ENCODE measurements at regions not wholly inside any gene's neighbourhood (a gene's known extent, or its start where the extent isn't known, plus 50 kb on each side); places are given as distances from the start of the nearest gene placed in this dataset.

DNA sequence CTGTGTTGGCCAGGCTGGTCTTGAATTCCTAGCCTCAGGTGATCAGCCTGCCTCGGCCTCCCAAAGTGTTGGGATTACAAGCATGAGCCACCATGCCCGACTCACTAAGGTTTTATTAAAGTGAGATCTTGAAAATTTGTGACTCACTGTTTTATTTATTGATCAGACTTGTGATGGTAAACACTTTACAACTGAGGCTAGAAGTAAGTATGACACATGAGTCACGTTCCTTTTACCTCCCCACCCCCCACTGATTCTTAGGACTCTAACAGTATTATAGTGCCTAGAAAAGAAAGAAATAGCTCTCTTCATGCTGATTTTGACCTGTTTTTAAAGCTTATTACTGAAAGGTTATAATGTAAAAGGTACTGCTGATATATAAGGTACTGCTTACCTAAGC, 160.6 kb downstream of the TANC2 start:
- Histone ChIP-seq H3K36me3 (no peaks in the 10 kb centered on the region), H3K27ac (no peak overlapping the region), H3K27me3 (no peaks in the 10 kb centered on the region), H3K4me1 (no peaks in the 10 kb centered on the region), H3K4me3 (no peak overlapping the region), H3K9me3 (no peaks in the 10 kb centered on the region)
- TF ChIP-seq, protein P1, sequence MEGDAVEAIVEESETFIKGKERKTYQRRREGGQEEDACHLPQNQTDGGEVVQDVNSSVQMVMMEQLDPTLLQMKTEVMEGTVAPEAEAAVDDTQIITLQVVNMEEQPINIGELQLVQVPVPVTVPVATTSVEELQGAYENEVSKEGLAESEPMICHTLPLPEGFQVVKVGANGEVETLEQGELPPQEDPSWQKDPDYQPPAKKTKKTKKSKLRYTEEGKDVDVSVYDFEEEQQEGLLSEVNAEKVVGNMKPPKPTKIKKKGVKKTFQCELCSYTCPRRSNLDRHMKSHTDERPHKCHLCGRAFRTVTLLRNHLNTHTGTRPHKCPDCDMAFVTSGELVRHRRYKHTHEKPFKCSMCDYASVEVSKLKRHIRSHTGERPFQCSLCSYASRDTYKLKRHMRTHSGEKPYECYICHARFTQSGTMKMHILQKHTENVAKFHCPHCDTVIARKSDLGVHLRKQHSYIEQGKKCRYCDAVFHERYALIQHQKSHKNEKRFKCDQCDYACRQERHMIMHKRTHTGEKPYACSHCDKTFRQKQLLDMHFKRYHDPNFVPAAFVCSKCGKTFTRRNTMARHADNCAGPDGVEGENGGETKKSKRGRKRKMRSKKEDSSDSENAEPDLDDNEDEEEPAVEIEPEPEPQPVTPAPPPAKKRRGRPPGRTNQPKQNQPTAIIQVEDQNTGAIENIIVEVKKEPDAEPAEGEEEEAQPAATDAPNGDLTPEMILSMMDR (IDR thresholded peaks at IDR 0.05), result no peak
- no peak for TF ChIP-seq POLR2A (IDR thresholded peaks at IDR 0.05)
- intact Hi-C loops (cut with DNase I; ENCODE audit: low total_unique reads), result no loop called here
- DNase-seq, result no peak

DNA sequence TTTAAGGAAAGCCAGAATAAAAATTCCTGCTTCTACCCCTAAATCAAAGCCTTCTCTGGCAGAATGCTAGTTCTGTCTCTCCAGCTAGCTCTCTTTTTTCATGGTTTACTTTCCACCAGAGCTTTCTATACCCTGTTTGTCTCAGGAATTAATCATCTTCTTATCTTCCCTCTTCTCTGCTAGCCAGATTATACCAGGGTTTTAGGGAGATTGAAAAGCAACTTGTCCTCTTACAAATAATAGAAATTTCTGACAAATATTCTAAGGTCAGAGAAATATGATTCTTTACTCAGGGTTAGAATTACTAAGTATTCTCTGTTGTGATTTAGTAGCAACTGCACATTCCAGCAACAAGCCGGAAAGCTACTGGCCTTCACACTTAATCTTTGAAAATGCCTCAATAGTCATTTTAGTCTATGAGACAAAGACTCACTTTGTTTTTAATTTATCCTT, 166.4 kb downstream of the TANC2 start:
- TF ChIP-seq, protein P1 (IDR thresholded peaks at IDR 0.05), result no peak
- no peak for TF ChIP-seq POLR2A (IDR thresholded peaks at IDR 0.05)
- no peak for DNase-seq
- H3K4me3 ChIP-seq, result no peak overlapping the region
- intact Hi-C loops (cut with DNase I; ENCODE audit: low total_unique reads), result no loop called here
- no peaks in the 10 kb centered on the region for H3K9me3 ChIP-seq
- no peaks in the 10 kb centered on the region for H3K4me1 ChIP-seq
- H3K27ac ChIP-seq, result no peak overlapping the region
- H3K27me3 ChIP-seq, result no peaks in the 10 kb centered on the region
- no peaks in the 10 kb centered on the region for H3K36me3 ChIP-seq

DNA sequence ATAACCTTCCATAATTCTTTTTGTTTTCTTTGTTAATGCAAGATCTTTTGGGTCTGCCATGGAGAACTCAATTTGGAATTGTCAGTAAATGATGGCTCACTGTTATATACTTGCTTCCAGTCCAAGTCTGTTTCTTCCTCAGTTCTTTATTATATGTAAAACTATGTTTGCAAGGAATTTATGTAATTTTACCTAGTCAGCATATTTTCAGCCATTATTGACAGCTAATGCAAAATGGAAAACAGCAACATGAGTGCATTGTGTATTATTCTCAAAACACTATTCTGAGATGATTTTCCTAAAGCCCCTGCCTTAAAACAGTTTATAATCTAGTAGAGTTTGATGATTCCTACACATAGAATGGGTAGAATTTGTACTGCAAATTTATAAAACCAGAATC, 167.5 kb downstream of the TANC2 start:
- no peaks in the 10 kb centered on the region for H3K36me3 ChIP-seq
- no peaks in the 10 kb centered on the region for H3K9me3 ChIP-seq
- intact Hi-C loops (cut with DNase I; ENCODE audit: low total_unique reads), result no loop called here
- DNase-seq, result no peak
- TF ChIP-seq POLR2A (IDR thresholded peaks at IDR 0.05), result no peak
- TF ChIP-seq, protein P1 (IDR thresholded peaks at IDR 0.05), result no peak
- H3K4me1 ChIP-seq, result no peaks in the 10 kb centered on the region
- no peaks in the 10 kb centered on the region for H3K27me3 ChIP-seq
- no peak overlapping the region for H3K4me3 ChIP-seq
- H3K27ac ChIP-seq, result no peak overlapping the region

DNA sequence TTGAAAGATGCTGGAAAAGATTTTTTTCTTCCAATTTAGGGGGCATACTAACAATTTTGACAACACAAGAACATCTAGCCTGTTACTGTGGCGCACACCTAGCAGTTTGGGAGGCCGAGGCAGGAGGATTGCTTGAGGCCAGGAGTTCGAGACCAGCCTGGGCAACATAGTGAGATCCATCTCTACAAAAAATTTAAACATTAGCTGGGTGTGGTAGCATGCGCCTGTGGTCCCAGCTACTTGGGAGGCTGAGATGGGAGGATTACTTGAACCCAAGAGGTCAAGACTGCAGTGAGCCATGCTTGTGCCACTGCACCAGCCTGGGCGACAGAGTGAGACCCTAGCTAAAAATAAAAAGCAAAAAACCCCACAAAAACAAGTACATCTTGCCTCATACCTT, 168.8 kb downstream of the TANC2 start:
- Histone ChIP-seq H3K4me1 (no peaks in the 10 kb centered on the region), H3K9me3 (no peaks in the 10 kb centered on the region), H3K4me3 (no peak overlapping the region), H3K27me3 (no peaks in the 10 kb centered on the region), H3K36me3 (no peaks in the 10 kb centered on the region), H3K27ac (no peak overlapping the region)
- TF ChIP-seq, protein P1 (IDR thresholded peaks at IDR 0.05), result no peak
- no peak for TF ChIP-seq POLR2A (IDR thresholded peaks at IDR 0.05)
- no peak for DNase-seq
- intact Hi-C loops (cut with DNase I; ENCODE audit: low total_unique reads), result no loop called here

DNA sequence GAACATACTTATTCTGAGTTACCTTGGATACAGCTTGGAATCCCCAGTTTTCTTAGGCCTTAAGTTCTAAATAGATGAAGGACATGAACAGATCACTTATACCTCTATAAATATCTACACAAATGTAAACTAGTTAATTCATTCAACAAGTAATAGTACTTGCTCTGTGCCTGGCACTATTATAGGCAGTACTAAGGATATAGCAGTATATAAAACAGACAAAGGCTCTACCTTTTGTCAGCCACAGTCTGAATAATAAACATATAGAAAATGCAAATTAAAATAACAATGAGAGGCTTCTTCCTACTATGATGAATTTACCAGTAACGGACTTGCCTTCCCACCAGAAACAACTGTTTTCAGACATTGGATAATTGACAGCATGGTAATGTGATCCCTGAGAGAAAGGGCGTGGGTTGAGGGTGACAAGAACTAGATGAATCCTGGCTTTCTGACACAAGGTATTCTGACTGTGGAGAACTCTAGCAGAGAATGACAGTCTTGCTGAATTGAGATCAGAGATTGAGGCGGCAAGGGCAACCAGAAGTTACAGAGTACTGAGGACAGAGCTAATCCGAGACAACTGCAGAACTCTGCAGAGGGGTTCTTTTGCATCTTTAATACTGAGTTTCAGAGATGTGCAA, 170.5 kb downstream of the TANC2 start:
- TF ChIP-seq, protein P1 (IDR thresholded peaks at IDR 0.05), result no peak
- no peak for TF ChIP-seq POLR2A (IDR thresholded peaks at IDR 0.05)
- H3K27me3 ChIP-seq, result no peaks in the 10 kb centered on the region
- no peaks in the 10 kb centered on the region for H3K36me3 ChIP-seq
- no peaks in the 10 kb centered on the region for H3K4me1 ChIP-seq
- no peak for DNase-seq
- H3K27ac ChIP-seq, result no peak overlapping the region
- H3K4me3 ChIP-seq, result no peak overlapping the region
- intact Hi-C loops (cut with DNase I; ENCODE audit: low total_unique reads), result no loop called here
- H3K9me3 ChIP-seq, result no peaks in the 10 kb centered on the region

All from uterus (tissue), 3 donors.